Astrocyte (in vitro differentiated cells and primary cell): ENCODE measurements at regions not wholly inside any gene's neighbourhood (a gene's known extent, or its start where the extent isn't known, plus 50 kb on each side); places are given as distances from the start of the nearest gene placed in this dataset.

ENCODE experiments used
- CTCF ChIP-seq: IDR thresholded peaks from 2 replicates; pipeline ENCODE4 v1.5.1; 2011; ENCODE audit warnings: low read depth, mild to moderate bottlenecking, inconsistent platforms, low read length, moderate library complexity; ENCODE audit not compliant: insufficient read depth
- EZH2 ChIP-seq: IDR thresholded peaks from 2 replicates; pipeline ENCODE4 v1.6.1; 2012; ENCODE audit warnings: mild to moderate bottlenecking, low read length, inconsistent platforms; ENCODE audit not compliant: insufficient read depth

- TF ChIP-seq EZH2 (no peak), CTCF (no peak)
These were observed 112.2 kb upstream of the COPS8 start for GRCh38 chr2:236973343-236973980.
